EH (cell line): ENCODE measurements at regions not wholly inside any gene's neighbourhood (a gene's known extent, or its start where the extent isn't known, plus 50 kb on each side); places are given as distances from the start of the nearest gene placed in this dataset.
"Not testable (repeated sequence)": the region's sequence is repeated elsewhere in the genome, so short reads cannot be mapped to it uniquely, and the experiment has no call there.

ENCODE experiments used
- DNase-seq: peaks from one replicate; pipeline ENCODE4 v3.0.0-alpha.2; 2015; ENCODE audit warnings: low read depth

- no peak for DNase-seq
These were observed 57.0 kb downstream of the MSTN start for GRCh38 chr2:190005513-190005912.

GRCh38 chr2:189999661-190000060, 62.9 kb downstream of the MSTN start:
- no peak for DNase-seq

- DNase-seq = not testable (repeated sequence)
These were observed 63.9 kb downstream of the MSTN start for GRCh38 chr2:189998665-189999064.

- DNase-seq = peak; percentile 2
These were observed 65.5 kb downstream of the MSTN start for GRCh38 chr2:189997016-189997415.

- no peak for DNase-seq
These were observed 66.8 kb downstream of the MSTN start for GRCh38 chr2:189995679-189996078.

GRCh38 chr2:189982780-189983394, 79.6 kb downstream of the MSTN start:
- peak; percentile 8 for DNase-seq

GRCh38 chr2:189982087-189982486, 80.4 kb downstream of the MSTN start:
- no peak for DNase-seq

- DNase-seq = not testable (repeated sequence)
These were observed 86.0 kb downstream of the MSTN start for GRCh38 chr2:189976488-189976887.

- no peak for DNase-seq
These were observed 102.2 kb downstream of the MSTN start for GRCh38 chr2:189960346-189960745.

- no peak for DNase-seq
These were observed 103.1 kb downstream of the MSTN start for GRCh38 chr2:189959450-189959849.

- DNase-seq = no peak
These were observed 107.5 kb downstream of the MSTN start for GRCh38 chr2:189954989-189955388.

- DNase-seq = no peak
These were observed 109.9 kb downstream of the MSTN start for GRCh38 chr2:189952536-189953109.

- no peak for DNase-seq
These were observed 110.6 kb downstream of the MSTN start for GRCh38 chr2:189951791-189952535.

- DNase-seq = no peak
These were observed 119.5 kb downstream of the MSTN start for GRCh38 chr2:189943009-189943408.

- no peak for DNase-seq
These were observed 121.6 kb downstream of the MSTN start for GRCh38 chr2:189940913-189941312.

- DNase-seq = peak; percentile 17
These were observed 124.8 kb downstream of the MSTN start for GRCh38 chr2:189937691-189938090.

- DNase-seq = peak; percentile 92
These were observed 128.6 kb downstream of the MSTN start for GRCh38 chr2:189933911-189934399.

- DNase-seq = no peak
These were observed 129.5 kb downstream of the MSTN start for GRCh38 chr2:189933041-189933440.

GRCh38 chr2:189927823-189928222, 134.7 kb downstream of the MSTN start:
- peak; percentile 37 for DNase-seq
